Erythroblast (primary cell): ENCODE measurements at regions not wholly inside any gene's neighbourhood (a gene's known extent, or its start where the extent isn't known, plus 50 kb on each side); places are given as distances from the start of the nearest gene placed in this dataset.

Experiments
- DNase-seq, 2 experiments: peaks; one replicate each; lab custom pipeline; 2025; lab: John Stamatoyannopoulos, UW
- POLR2A ChIP-seq: IDR thresholded peaks from 2 replicates; pipeline ENCODE4 v1.6.1; 2011; ENCODE audit warnings: mild to moderate bottlenecking, low read length

DNA sequence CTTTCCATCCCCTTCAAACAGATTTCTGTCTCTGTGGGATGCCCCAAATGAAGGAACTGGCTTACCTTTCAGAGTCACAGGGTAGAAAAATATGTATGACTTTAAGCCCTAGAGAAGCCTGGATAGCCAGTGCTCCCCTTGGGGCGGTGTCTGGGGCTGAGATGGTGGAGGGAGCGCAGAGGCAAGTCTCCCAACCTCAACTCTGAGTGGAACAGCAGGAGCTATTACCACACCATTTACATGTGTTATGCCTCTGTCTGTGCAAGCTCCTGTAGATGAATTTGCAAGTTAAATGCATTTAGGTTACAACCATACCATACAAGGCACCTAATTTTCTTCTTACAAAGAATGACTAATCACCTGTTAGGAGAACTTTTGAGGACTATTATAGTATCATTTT lies 50.4 kb upstream of the CLMN start:
- TF ChIP-seq POLR2A = no peak

More for the DNA sequence above, 50.4 kb upstream of the CLMN start:
- no peak for DNase-seq
